ENCODE measurements at regions not wholly inside any gene's neighbourhood (a gene's known extent, or its start where the extent isn't known, plus 50 kb on each side); places are given as distances from the start of the nearest gene placed in this dataset.

DNA sequence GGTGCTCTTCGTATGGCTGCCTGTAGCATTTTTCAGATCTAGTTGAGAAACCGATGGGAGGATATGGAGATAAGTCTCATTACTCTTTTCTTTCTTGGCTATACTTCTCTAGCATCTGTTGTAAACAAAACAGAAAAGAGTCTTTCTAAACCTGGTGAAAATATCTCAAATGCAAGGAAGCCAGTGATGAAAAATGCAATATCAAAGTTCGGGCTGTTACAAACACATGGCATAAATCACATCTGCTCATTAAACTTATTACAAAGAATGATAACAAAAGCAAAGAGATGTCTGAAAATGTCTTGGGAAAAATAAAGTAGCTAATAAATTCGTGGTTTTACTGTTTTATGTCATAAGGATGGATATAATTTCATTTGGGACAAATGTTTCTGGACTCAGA lies 71.8 kb upstream of the IGFBP3 start:
- TF ChIP-seq POLR2A (IDR thresholded peaks at IDR 0.05) (no peak), CTCF (IDR thresholded peaks at IDR 0.05) (no peak)

All from heart left ventricle (tissue), 13 donors.